Activated CD4-positive, alpha-beta T cell treated with anti-CD3 and anti-CD28 coated beads for 48 hours (primary cell): ENCODE measurements at regions not wholly inside any gene's neighbourhood (a gene's known extent, or its start where the extent isn't known, plus 50 kb on each side); places are given as distances from the start of the nearest gene placed in this dataset.

Experiments
- DNase-seq: peaks from one replicate; pipeline ENCODE4 v3.0.0-alpha.2; 2020

- no peak for DNase-seq
Measured at GRCh38 chr3:193879099-193879863, 256.7 kb upstream of the HES1 start.

GRCh38 chr3:193879864-193880242 is 256.1 kb upstream of the HES1 start:
- no peak for DNase-seq

- no peak for DNase-seq
Measured at GRCh38 chr3:193882091-193882490, 253.9 kb upstream of the HES1 start.

- DNase-seq: no peak
Measured at GRCh38 chr3:193883551-193883950, 252.4 kb upstream of the HES1 start.

GRCh38 chr3:193884027-193884426 is 251.9 kb upstream of the HES1 start:
- no peak for DNase-seq

- no peak for DNase-seq
Measured at GRCh38 chr3:193884652-193885051, 251.3 kb upstream of the HES1 start.

GRCh38 chr3:193885832-193886231 is 250.1 kb upstream of the HES1 start:
- no peak for DNase-seq

- no peak for DNase-seq
Measured at GRCh38 chr3:193890016-193890897, 245.7 kb upstream of the HES1 start.

- DNase-seq: no peak
Measured at GRCh38 chr3:193894121-193894863, 241.7 kb upstream of the HES1 start.

- no peak for DNase-seq
Measured at GRCh38 chr3:193895409-193895808, 240.5 kb upstream of the HES1 start.

GRCh38 chr3:193896419-193896818 is 239.5 kb upstream of the HES1 start:
- no peak for DNase-seq

GRCh38 chr3:193897288-193897687 is 238.7 kb upstream of the HES1 start:
- no peak for DNase-seq

- no peak for DNase-seq
Measured at GRCh38 chr3:193897731-193898180, 238.2 kb upstream of the HES1 start.

- no peak for DNase-seq
Measured at GRCh38 chr3:193899001-193899400, 236.9 kb upstream of the HES1 start.

- DNase-seq: no peak
Measured at GRCh38 chr3:193901007-193901406, 234.9 kb upstream of the HES1 start.

- DNase-seq: no peak
Measured at GRCh38 chr3:193902607-193903511, 233.1 kb upstream of the HES1 start.

- DNase-seq: no peak
Measured at GRCh38 chr3:193903512-193903817, 232.5 kb upstream of the HES1 start.

GRCh38 chr3:193903966-193904365 is 232.0 kb upstream of the HES1 start:
- no peak for DNase-seq

- no peak for DNase-seq
Measured at GRCh38 chr3:193905541-193906396, 230.2 kb upstream of the HES1 start.

- no peak for DNase-seq
Measured at GRCh38 chr3:193906849-193907410, 229.0 kb upstream of the HES1 start.

- DNase-seq: no peak
Measured at GRCh38 chr3:193908181-193908744, 227.7 kb upstream of the HES1 start.
